ENCODE measurements at regions not wholly inside any gene's neighbourhood (a gene's known extent, or its start where the extent isn't known, plus 50 kb on each side); places are given as distances from the start of the nearest gene placed in this dataset.

GRCh38 chr14:76947838-76948184, 80.7 kb downstream of the IRF2BPL start:
- H3K27ac ChIP-seq = peak overlapping the region in 11 of 12 donors; percentile 77 to 89 (median 80)
- H3K4me3 ChIP-seq = peak overlapping the region in 2 of 12 donors; percentile 14 to 20
- WGBS, 4 donors = 38 to 59% (median 53%) methylated on average over 5 of the region's 5 CpGs
- no peak for ATAC-seq
- TF ChIP-seq POLR2A (IDR thresholded peaks at IDR 0.05) (no peak), CTCF (IDR thresholded peaks at IDR 0.05) (no peak)
- H3K4me1 ChIP-seq = peaks cover 5 to 50% (median 39%) of the 10 kb centered on the region in 12 donors
- H3K36me3 ChIP-seq = no peaks in the 10 kb centered on the region
- no peak for DNase-seq
- no peaks in the 10 kb centered on the region for H3K27me3 ChIP-seq
- intact Hi-C loops (cut with DNase I) = loop anchor here in 7 of 10 donors (1.0 to 10.0 kb wide), 8 partner anchors 29 to 107 kb away; partner anchors contain the start of gene IRF2BPL (in 1 of the 7)
- no peaks in the 10 kb centered on the region for H3K9me3 ChIP-seq

DNA sequence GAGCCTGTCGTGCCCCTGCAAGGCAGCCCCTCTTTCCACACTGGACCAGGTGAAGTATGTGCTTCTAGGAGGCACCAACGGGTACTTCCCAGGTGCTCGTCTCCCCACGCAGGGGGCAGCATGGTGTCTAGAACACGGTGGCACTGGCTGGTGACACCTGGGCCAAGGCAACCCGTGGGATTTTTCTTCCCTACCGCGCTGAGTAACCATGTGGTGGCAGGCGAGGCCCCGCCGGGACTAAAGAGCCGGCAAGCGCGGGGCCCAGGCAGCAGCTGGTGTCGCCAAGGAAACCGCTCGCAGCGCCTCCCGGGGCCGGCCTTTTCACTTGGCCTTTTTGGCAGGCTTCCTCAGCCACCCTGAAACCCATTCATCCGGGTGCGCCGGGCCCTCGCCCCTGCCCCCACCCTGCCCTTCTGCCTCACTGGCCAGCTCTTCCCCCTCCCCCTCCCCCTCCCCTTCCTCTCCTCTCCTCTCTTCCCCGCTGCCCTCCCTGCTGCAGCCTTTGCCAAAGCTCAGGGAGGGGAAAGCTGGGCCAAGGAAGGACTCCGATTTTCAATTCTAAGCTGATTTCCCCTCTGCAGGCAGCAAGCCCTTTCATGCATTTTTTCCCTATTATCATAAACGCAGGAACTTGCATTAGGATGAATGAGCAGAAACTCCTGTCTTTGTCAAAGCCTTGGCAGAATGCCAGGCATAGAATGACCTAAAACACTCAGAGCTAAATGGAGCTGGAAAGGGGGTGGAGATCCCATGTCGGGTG, 81.2 kb downstream of the IRF2BPL start:
- Histone ChIP-seq H3K27ac (peak overlapping the region in 11 of 12 donors; percentile 77 to 89 (median 80)), H3K36me3 (no peaks in the 10 kb centered on the region), H3K4me3 (peak overlapping the region in 9 of 12 donors; percentile 0 to 29 (median 14)), H3K9me3 (no peaks in the 10 kb centered on the region), H3K27me3 (no peaks in the 10 kb centered on the region), H3K4me1 (peaks cover 5 to 50% (median 38%) of the 10 kb centered on the region in 12 donors)
- ATAC-seq = peak; percentile 85 to 94 (median 94)
- 1 to 3% (median 2%) methylated on average over 16 to 28 of the region's 28 CpGs for WGBS, 4 donors
- TF ChIP-seq POLR2A (IDR thresholded peaks at IDR 0.05) (no peak), CTCF (IDR thresholded peaks at IDR 0.05) (peak; percentile 32 to 78 (median 58))
- peak; percentile 91 to 94 (median 93) for DNase-seq
- intact Hi-C loops (cut with DNase I) = loop anchor here in 7 of 10 donors (1.0 to 10.0 kb wide), 8 partner anchors 28 to 108 kb away; partner anchors contain the start of gene IRF2BPL (in 1 of the 7)

GRCh38 chr14:76946753-76947077, 81.8 kb downstream of the IRF2BPL start:
- H3K9me3 ChIP-seq = no peaks in the 10 kb centered on the region
- H3K27me3 ChIP-seq = no peaks in the 10 kb centered on the region
- intact Hi-C loops (cut with DNase I) = loop anchor here in 7 of 10 donors (1.0 to 10.0 kb wide), 8 partner anchors 27 to 108 kb away; partner anchors contain the start of gene IRF2BPL (in 1 of the 7)
- no peak for TF ChIP-seq CTCF (IDR thresholded peaks at IDR 0.05)
- no peak for TF ChIP-seq POLR2A (IDR thresholded peaks at IDR 0.05)
- peak overlapping the region in 11 of 12 donors; percentile 77 to 89 (median 80) for H3K27ac ChIP-seq
- ATAC-seq (peak in 1 of 4 donors; percentile 5), DNase-seq (no peak)
- peak overlapping the region in 4 of 12 donors; percentile 12 to 27 (median 17) for H3K4me3 ChIP-seq
- WGBS, 4 donors = 60 to 70% (median 65%) methylated on average over 5 to 6 of the region's 6 CpGs
- peaks cover 5 to 50% (median 38%) of the 10 kb centered on the region in 12 donors for H3K4me1 ChIP-seq
- no peaks in the 10 kb centered on the region for H3K36me3 ChIP-seq

DNA sequence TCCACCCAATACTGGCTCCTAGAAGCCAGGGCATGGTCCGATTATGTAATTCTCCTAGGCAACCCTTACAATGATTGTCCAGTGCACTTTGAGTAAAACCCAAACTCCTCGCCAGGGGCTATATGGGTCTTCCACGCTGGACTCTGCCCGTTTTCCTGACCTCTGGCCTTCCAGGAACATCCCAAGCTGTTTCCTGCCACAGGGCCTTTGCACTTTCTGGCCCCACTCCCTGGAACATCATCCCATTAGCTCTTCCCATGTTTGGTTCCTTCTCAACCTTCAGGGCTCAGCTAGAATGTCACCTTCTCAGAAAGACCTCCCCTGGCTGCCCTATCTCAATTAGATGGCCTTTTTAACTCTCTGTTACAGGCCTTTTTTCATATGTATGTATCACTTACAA, 85.4 kb downstream of the IRF2BPL start:
- TF ChIP-seq POLR2A (IDR thresholded peaks at IDR 0.05) = no peak
- no peak for TF ChIP-seq CTCF (IDR thresholded peaks at IDR 0.05)
- 86 to 91% (median 89%) methylated on average over 4 of the region's 4 CpGs for WGBS, 4 donors
- no peak overlapping the region for H3K4me3 ChIP-seq
- no peaks in the 10 kb centered on the region for H3K9me3 ChIP-seq
- H3K27me3 ChIP-seq = no peaks in the 10 kb centered on the region
- no peak overlapping the region for H3K27ac ChIP-seq
- intact Hi-C loops (cut with DNase I) = loop anchor here in 1 of 10 donors (10.0 kb wide), 1 partner anchor 112 kb away; no protein-coding TSS in a partner anchor
- H3K36me3 ChIP-seq = no peaks in the 10 kb centered on the region
- ATAC-seq (no peak), DNase-seq (no peak)
- peaks cover 5 to 33% (median 24%) of the 10 kb centered on the region in 12 donors for H3K4me1 ChIP-seq

Measured in heart left ventricle (tissue), 16 donors.